Neuronal stem cell (in vitro differentiated cells): ENCODE measurements at regions not wholly inside any gene's neighbourhood (a gene's known extent, or its start where the extent isn't known, plus 50 kb on each side); places are given as distances from the start of the nearest gene placed in this dataset.

Experiments
- DNase-seq: peaks from one replicate; pipeline ENCODE4 v3.0.0-alpha.2; 2013; ENCODE audit warnings: low spot score
- H2AFZ ChIP-seq: one replicate; pipeline ENCODE4 v1.6.1; 2013; ENCODE audit warnings: mild to moderate bottlenecking, low read length, inconsistent platforms
- H2AK5ac ChIP-seq: 2 replicates; pipeline ENCODE4 v1.6.1; 2013; ENCODE audit warnings: low read depth, mild to moderate bottlenecking, inconsistent platforms, low read length, moderate library complexity, mixed read lengths
- H2BK120ac ChIP-seq: 2 replicates; pipeline ENCODE4 v1.6.1; 2013; ENCODE audit warnings: low read depth, mild to moderate bottlenecking, inconsistent platforms, low read length, moderate library complexity, mixed read lengths
- H2BK12ac ChIP-seq: one replicate; pipeline ENCODE4 v1.6.1; 2013; ENCODE audit warnings: low read length, inconsistent platforms
- H2BK15ac ChIP-seq: 2 replicates; pipeline ENCODE4 v1.6.1; 2013; ENCODE audit warnings: mild to moderate bottlenecking, low read length, inconsistent platforms, mixed read lengths
- H2BK5ac ChIP-seq: one replicate; pipeline ENCODE4 v1.6.1; 2013; ENCODE audit warnings: inconsistent platforms, mild to moderate bottlenecking, low read length, moderate library complexity
- H3K14ac ChIP-seq: one replicate; pipeline ENCODE4 v1.6.1; 2013; ENCODE audit warnings: low read length, inconsistent platforms
- H3K18ac ChIP-seq: 2 replicates; pipeline ENCODE4 v1.6.1; 2013; ENCODE audit warnings: low read length, inconsistent platforms
- H3K23ac ChIP-seq: 2 replicates; pipeline ENCODE4 v1.6.1; 2013; ENCODE audit warnings: low read depth, mild to moderate bottlenecking, mixed read lengths, low read length, inconsistent platforms; ENCODE audit not compliant: poor library complexity
- H3K27ac ChIP-seq: replicated peaks from 3 replicates; pipeline ENCODE4 v1.5.1; 2013; ENCODE audit warnings: low read length, inconsistent platforms
- H3K27me3 ChIP-seq, 3 experiments: 2 replicates each; pipeline ENCODE4 v1.6.1; 2013; ENCODE audit warnings: low read length in 3 of 3, mild to moderate bottlenecking in 2 of 3, inconsistent platforms in 1 of 3, low read depth in 1 of 3, mixed read lengths in 1 of 3, moderate library complexity in 1 of 3; ENCODE audit not compliant: control insufficient read depth in 3 of 3, insufficient read depth in 3 of 3
- H3K36me3 ChIP-seq, 2 donors: replicated peaks in 1 of 2; 2 replicates each; pipeline ENCODE4 v1.6.1; 2013; ENCODE audit warnings: low read length in 2 of 2; ENCODE audit not compliant: control insufficient read depth in 2 of 2, insufficient read depth in 2 of 2
- H3K4ac ChIP-seq: 2 replicates; pipeline ENCODE4 v1.6.1; 2013; ENCODE audit warnings: inconsistent platforms, mild to moderate bottlenecking, low read length, moderate library complexity
- H3K4me1 ChIP-seq, 2 donors: 1 replicate in 1 of 2; 2 replicates in 1 of 2; pipeline ENCODE4 v1.6.1; 2013; ENCODE audit warnings: low read length in 2 of 2, low read depth in 1 of 2; ENCODE audit not compliant: control insufficient read depth in 2 of 2, insufficient read depth in 1 of 2
- H3K4me2 ChIP-seq: one replicate; pipeline ENCODE4 v1.6.1; 2013; ENCODE audit warnings: mild to moderate bottlenecking, low read length, inconsistent platforms; ENCODE audit not compliant: insufficient read depth, poor library complexity, severe bottlenecking
- H3K4me3 ChIP-seq, 2 donors: 2 replicates each; pipeline ENCODE4 v1.5.1; 2013; ENCODE audit warnings: low read length in 2 of 2, mild to moderate bottlenecking in 2 of 2, inconsistent platforms in 1 of 2, moderate library complexity in 1 of 2
- H3K79me1 ChIP-seq: one replicate; pipeline ENCODE4 v1.6.1; 2013; ENCODE audit warnings: low read depth, mild to moderate bottlenecking, inconsistent platforms, low read length, moderate library complexity
- H3K9ac ChIP-seq: one replicate; pipeline ENCODE4 v1.6.1; 2013; ENCODE audit warnings: mild to moderate bottlenecking, low read depth, low read length, inconsistent platforms; ENCODE audit not compliant: poor library complexity
- H3K9me3 ChIP-seq, 2 donors: replicated peaks in 1 of 2; 2 replicates each; pipeline versions ENCODE3 to v1.6.1; 2013; ENCODE audit warnings: low read length in 2 of 2, mild to moderate bottlenecking in 2 of 2, inconsistent platforms in 1 of 2, low read depth in 1 of 2, mixed read lengths in 1 of 2, moderate library complexity in 1 of 2; ENCODE audit not compliant: control insufficient read depth in 2 of 2, insufficient read depth in 1 of 2
- H4K8ac ChIP-seq: one replicate; pipeline ENCODE4 v1.6.1; 2013; ENCODE audit warnings: low read depth, mild to moderate bottlenecking, inconsistent platforms, low read length, moderate library complexity
- H4K91ac ChIP-seq: one replicate; pipeline ENCODE4 v1.6.1; 2013; ENCODE audit warnings: low read length, low read depth, mild to moderate bottlenecking, inconsistent platforms; ENCODE audit not compliant: poor library complexity
- WGBS, 2 donors: extraction: QIAGEN DNeasy Blood & Tissue Kit; methylation state at CpG; one replicate each; pipeline ENCODE4 v1.1.7; 2013; ENCODE audit warnings: missing lambda C conversion rate in 2 of 2, mixed read lengths in 1 of 2; ENCODE audit not compliant: insufficient read length in 2 of 2, insufficient replicate concordance in 1 of 2; ENCODE audit errors: extremely low coverage in 2 of 2; 5-methylcytosine and 5-hydroxymethylcytosine counted together

DNA sequence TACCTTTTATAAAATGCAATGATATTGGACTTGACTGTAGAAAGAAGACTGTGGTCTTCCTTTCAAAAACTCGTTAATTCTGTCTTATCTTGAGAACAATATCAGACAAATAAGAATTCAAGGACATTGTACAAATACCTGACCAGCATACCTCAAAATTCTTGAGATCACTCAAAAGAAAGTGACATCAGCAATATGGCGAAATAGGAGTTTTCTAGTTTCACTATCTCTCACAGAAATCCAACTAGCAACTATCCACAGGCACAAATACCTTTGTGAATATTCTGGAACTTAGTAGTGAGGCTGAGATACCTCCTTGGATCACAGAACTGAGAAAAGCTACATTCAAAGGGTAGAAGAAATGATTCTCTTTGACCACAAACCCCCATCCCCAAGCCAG lies 419.7 kb downstream of the ZNF385D start:
- DNase-seq = no peak
- Histone ChIP-seq H4K91ac (no peak overlapping the region), H3K4me3 (no peak overlapping the region), H2BK5ac (no peak overlapping the region), H4K8ac (no peak overlapping the region), H3K4ac (no peak overlapping the region), H3K36me3 (no peaks in the 10 kb centered on the region), H3K23ac (no peak overlapping the region), H3K18ac (no peak overlapping the region), H3K9ac (no peak overlapping the region), H3K4me1 (peaks cover 0 to 3% of the 10 kb centered on the region in 2 donors), H2BK15ac (no peak overlapping the region), H2BK120ac (no peak overlapping the region), H3K9me3 (no peaks in the 10 kb centered on the region), H3K4me2 (no peak overlapping the region), H2BK12ac (no peak overlapping the region), H3K27me3 (no peaks in the 10 kb centered on the region), H2AK5ac (no peak overlapping the region), H2AFZ (no peak overlapping the region), H3K14ac (no peak overlapping the region), H3K27ac (no peak overlapping the region), H3K79me1 (no peaks in the 10 kb centered on the region)
- no CpG with 5 or more reads among the region's 2 CpGs for WGBS, 2 donors

DNA sequence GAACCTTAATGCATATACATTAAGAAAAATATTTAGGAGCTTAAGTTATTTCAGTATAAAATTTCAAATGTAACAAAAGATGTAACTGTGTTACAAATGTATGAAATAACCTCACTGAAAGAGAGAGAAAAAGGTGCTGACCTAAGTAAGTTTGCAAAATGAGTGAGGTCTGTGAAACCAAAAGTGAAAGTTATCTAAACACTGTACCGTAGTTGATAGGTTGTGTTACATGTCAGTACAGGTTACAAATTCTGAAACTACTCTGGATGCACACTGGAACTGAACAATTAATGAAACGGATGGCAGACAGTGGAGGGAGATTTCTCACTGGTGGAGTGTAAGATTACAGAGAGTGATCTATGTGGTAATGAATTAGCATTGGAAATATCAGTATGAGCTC lies 420.7 kb downstream of the ZNF385D start:
- no peak overlapping the region for H3K9ac ChIP-seq
- H3K4me2 ChIP-seq = no peak overlapping the region
- no peak overlapping the region for H2BK12ac ChIP-seq
- H3K4ac ChIP-seq = no peak overlapping the region
- no peak overlapping the region for H3K27ac ChIP-seq
- H2BK5ac ChIP-seq = no peak overlapping the region
- H3K18ac ChIP-seq = no peak overlapping the region
- WGBS, 2 donors = no CpG with 5 or more reads among the region's 2 CpGs
- no peak overlapping the region for H2BK15ac ChIP-seq
- H3K4me1 ChIP-seq = peaks cover 0 to 8% of the 10 kb centered on the region in 2 donors
- no peaks in the 10 kb centered on the region for H3K27me3 ChIP-seq
- H2AFZ ChIP-seq = no peak overlapping the region
- H3K36me3 ChIP-seq = no peaks in the 10 kb centered on the region
- DNase-seq = no peak
- no peak overlapping the region for H3K23ac ChIP-seq
- H3K9me3 ChIP-seq = no peaks in the 10 kb centered on the region
- H3K79me1 ChIP-seq = no peaks in the 10 kb centered on the region
- H3K4me3 ChIP-seq = no peak overlapping the region
- H3K14ac ChIP-seq = no peak overlapping the region
- H2BK120ac ChIP-seq = no peak overlapping the region
- no peak overlapping the region for H4K8ac ChIP-seq
- H2AK5ac ChIP-seq = no peak overlapping the region
- no peak overlapping the region for H4K91ac ChIP-seq

DNA sequence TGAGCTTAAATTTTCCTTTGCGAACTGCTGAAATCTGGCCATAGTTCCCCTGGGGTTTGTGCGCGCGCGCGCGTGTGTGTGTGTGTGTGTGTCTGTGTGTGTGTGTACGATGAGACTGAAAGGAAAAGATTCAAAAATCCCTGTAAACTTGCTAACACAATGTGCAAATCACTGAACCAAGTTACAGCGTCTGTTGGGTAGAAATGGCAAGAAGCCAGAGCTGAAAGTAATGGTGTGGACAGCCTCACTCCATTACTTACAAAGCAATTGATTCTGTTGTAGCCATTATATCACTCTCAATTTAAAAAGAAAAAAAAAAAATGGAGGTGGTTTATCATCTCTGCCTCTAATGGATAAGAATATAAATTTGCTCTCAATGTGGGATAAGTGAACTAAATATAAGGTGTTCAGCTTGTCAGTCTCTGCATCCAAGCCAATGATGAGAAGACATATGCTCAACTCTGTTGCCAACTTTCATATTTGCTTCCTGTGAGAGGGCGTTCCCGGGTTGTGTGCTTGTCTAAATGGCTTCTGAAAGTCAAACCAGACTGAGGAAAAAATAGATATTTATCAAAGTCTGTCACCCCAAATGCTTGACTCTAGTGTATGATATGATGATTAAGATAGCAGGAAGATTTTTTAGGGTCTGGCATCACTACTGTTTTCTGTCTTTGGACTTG lies 422.2 kb downstream of the ZNF385D start:
- Histone ChIP-seq H3K23ac (no peak overlapping the region), H3K4me3 (no peak overlapping the region), H4K91ac (no peak overlapping the region), H2BK12ac (no peak overlapping the region), H3K27ac (no peak overlapping the region), H3K27me3 (no peaks in the 10 kb centered on the region), H2BK5ac (no peak overlapping the region), H3K4me1 (peaks cover 0 to 8% of the 10 kb centered on the region in 2 donors), H3K18ac (no peak overlapping the region), H3K9ac (no peak overlapping the region), H3K14ac (no peak overlapping the region), H2BK120ac (no peak overlapping the region), H4K8ac (no peak overlapping the region), H3K36me3 (no peaks in the 10 kb centered on the region), H3K4ac (no peak overlapping the region), H2AK5ac (no peak overlapping the region), H3K79me1 (no peaks in the 10 kb centered on the region), H3K9me3 (no peaks in the 10 kb centered on the region), H3K4me2 (no peak overlapping the region), H2AFZ (no peak overlapping the region), H2BK15ac (no peak overlapping the region)
- WGBS, 2 donors = no CpG with 5 or more reads among the region's 11 CpGs
- peak; percentile 2 for DNase-seq

DNA sequence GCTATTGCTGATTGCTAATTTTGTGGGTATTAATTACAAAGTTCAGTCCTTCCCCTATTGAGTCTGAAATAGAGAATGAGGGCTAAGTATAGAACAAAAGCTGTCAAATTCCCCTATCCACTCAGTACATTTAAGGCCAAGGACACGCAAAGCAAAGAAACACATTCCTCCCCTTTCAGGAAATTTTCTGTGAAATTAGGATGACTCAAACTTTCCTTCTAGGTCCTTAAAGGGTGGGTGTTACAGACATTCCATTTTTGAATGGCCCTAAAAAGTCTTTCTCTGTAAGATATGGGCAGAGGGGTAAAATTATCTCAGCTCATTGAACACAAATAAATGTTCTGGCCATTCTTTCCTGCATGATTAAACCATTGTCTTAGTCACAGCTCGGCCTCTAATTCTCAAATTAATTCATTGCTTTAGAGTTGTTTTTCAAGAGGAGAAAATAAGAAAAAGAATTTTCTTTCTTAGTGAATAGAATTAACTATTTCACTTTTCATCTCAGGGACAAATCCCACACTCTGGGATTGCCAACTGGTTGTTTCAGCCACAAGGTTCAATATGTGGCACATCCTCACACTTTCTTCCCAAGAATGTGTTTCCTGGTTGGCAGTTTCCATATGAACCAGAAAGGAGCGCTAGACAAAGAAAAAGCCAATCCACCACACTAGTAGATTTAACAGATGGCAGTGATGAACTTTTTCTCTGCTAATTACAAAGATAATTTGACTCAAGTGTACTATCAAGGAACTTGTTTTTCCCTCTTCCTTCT lies 424.1 kb downstream of the ZNF385D start:
- peak; percentile 35 for DNase-seq
- Histone ChIP-seq H3K27me3 (no peaks in the 10 kb centered on the region), H3K36me3 (no peaks in the 10 kb centered on the region), H3K18ac (no peak overlapping the region), H2BK15ac (no peak overlapping the region), H3K27ac (peak overlapping the region; percentile 3), H3K23ac (no peak overlapping the region), H2AFZ (no peak overlapping the region), H4K8ac (no peak overlapping the region), H4K91ac (no peak overlapping the region), H3K4me1 (peaks cover 0 to 8% of the 10 kb centered on the region in 2 donors), H2BK120ac (no peak overlapping the region), H3K4me2 (no peak overlapping the region), H3K9me3 (no peaks in the 10 kb centered on the region), H3K14ac (no peak overlapping the region), H3K9ac (no peak overlapping the region), H2BK5ac (no peak overlapping the region), H2BK12ac (no peak overlapping the region), H3K4ac (no peak overlapping the region), H3K4me3 (no peak overlapping the region), H2AK5ac (no peak overlapping the region), H3K79me1 (no peaks in the 10 kb centered on the region)
- no CpG with 5 or more reads among the region's 3 CpGs for WGBS, 2 donors
